Ascending aorta (tissue), 2 donors: ENCODE measurements at regions not wholly inside any gene's neighbourhood (a gene's known extent, or its start where the extent isn't known, plus 50 kb on each side); places are given as distances from the start of the nearest gene placed in this dataset.

Source experiments
- DNase-seq, 2 donors: peaks; one replicate each; pipeline ENCODE4 v3.0.0-alpha.2; 2019; ENCODE audit warnings: low spot score in 2 of 2
- H3K27ac ChIP-seq, 2 donors: fragments of 200-600 bp; sonication (generic); one replicate each; pipeline ENCODE4 v1.5.1; 2016 to 2017; ENCODE audit warnings: mild to moderate bottlenecking in 1 of 2
- H3K27me3 ChIP-seq: fragments of 200-600 bp; sonication (generic); one replicate; pipeline ENCODE4 v1.5.1; 2017
- H3K36me3 ChIP-seq, 2 donors: fragments of 200-600 bp; sonication (generic); one replicate each; pipeline ENCODE4 v1.5.1; 2016
- H3K4me1 ChIP-seq, 2 donors: fragments of 200-600 bp; sonication (generic); one replicate each; pipeline ENCODE4 v1.5.1; 2016 to 2017; ENCODE audit warnings: mild to moderate bottlenecking in 1 of 2
- H3K4me3 ChIP-seq, 2 donors: fragments of 200-600 bp; sonication (generic); one replicate each; pipeline ENCODE4 v1.5.1; 2016 to 2017; ENCODE audit warnings: mild to moderate bottlenecking in 1 of 2
- H3K9me3 ChIP-seq, 2 donors: fragments of 200-600 bp; sonication (generic); one replicate each; pipeline ENCODE4 v1.5.1; 2016
- intact Hi-C: fragments of 100-400 bp; cut with DNase I; formaldehyde crosslinking; loops from one replicate; pipeline ENCODE4 v1.15.1; 2023
- TF ChIP-seq, protein P1 (sequence below), 3 experiments: fragments of 200-600 bp in 2 of 3; fragments of 450-650 bp in 1 of 3; sonication (generic) in 2 of 3; IDR thresholded peaks; one replicate each; pipeline ENCODE4 v1.5.1; 2016 to 2019; ENCODE audit warnings: antibody characterized with exemption in 3 of 3, mild to moderate bottlenecking in 1 of 3, moderate library complexity in 1 of 3

- H3K27ac ChIP-seq, result no peak overlapping the region
- no peak overlapping the region for H3K4me3 ChIP-seq
- H3K9me3 ChIP-seq, result no peaks in the 10 kb centered on the region
- DNase-seq, result no peak
- H3K27me3 ChIP-seq, result no peaks in the 10 kb centered on the region
- TF ChIP-seq, protein P1, sequence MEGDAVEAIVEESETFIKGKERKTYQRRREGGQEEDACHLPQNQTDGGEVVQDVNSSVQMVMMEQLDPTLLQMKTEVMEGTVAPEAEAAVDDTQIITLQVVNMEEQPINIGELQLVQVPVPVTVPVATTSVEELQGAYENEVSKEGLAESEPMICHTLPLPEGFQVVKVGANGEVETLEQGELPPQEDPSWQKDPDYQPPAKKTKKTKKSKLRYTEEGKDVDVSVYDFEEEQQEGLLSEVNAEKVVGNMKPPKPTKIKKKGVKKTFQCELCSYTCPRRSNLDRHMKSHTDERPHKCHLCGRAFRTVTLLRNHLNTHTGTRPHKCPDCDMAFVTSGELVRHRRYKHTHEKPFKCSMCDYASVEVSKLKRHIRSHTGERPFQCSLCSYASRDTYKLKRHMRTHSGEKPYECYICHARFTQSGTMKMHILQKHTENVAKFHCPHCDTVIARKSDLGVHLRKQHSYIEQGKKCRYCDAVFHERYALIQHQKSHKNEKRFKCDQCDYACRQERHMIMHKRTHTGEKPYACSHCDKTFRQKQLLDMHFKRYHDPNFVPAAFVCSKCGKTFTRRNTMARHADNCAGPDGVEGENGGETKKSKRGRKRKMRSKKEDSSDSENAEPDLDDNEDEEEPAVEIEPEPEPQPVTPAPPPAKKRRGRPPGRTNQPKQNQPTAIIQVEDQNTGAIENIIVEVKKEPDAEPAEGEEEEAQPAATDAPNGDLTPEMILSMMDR (IDR thresholded peaks at IDR 0.05), result no peak
- intact Hi-C loops, result no loop called here
- no peaks in the 10 kb centered on the region for H3K36me3 ChIP-seq
- peaks cover 0 to 6% of the 10 kb centered on the region in 2 donors for H3K4me1 ChIP-seq
These were observed 668.7 kb downstream of the BRD1 start for GRCh38 chr22:49158741-49159564.

- TF ChIP-seq, protein P1 (IDR thresholded peaks at IDR 0.05), result no peak
- DNase-seq, result no peak
- Histone ChIP-seq H3K27ac (no peak overlapping the region), H3K9me3 (no peaks in the 10 kb centered on the region), H3K4me3 (no peak overlapping the region), H3K36me3 (no peaks in the 10 kb centered on the region), H3K27me3 (no peaks in the 10 kb centered on the region), H3K4me1 (peaks cover 0 to 6% of the 10 kb centered on the region in 2 donors)
- intact Hi-C loops, result no loop called here
These were observed 669.9 kb downstream of the BRD1 start for GRCh38 chr22:49157529-49158339.

GRCh38 chr22:49156662-49157285 lies 670.9 kb downstream of the BRD1 start:
- intact Hi-C loops, result no loop called here
- H3K4me1 ChIP-seq, result peaks cover 0 to 6% of the 10 kb centered on the region in 2 donors
- no peak overlapping the region for H3K27ac ChIP-seq
- H3K9me3 ChIP-seq, result no peaks in the 10 kb centered on the region
- TF ChIP-seq, protein P1 (IDR thresholded peaks at IDR 0.05), result no peak
- H3K36me3 ChIP-seq, result no peaks in the 10 kb centered on the region
- DNase-seq, result no peak
- H3K4me3 ChIP-seq, result no peak overlapping the region
- H3K27me3 ChIP-seq, result no peaks in the 10 kb centered on the region

- no peaks in the 10 kb centered on the region for H3K36me3 ChIP-seq
- H3K9me3 ChIP-seq, result no peaks in the 10 kb centered on the region
- intact Hi-C loops, result no loop called here
- DNase-seq, result no peak
- TF ChIP-seq, protein P1 (IDR thresholded peaks at IDR 0.05), result no peak
- H3K4me1 ChIP-seq, result peaks cover 0 to 6% of the 10 kb centered on the region in 2 donors
- H3K27me3 ChIP-seq, result no peaks in the 10 kb centered on the region
- no peak overlapping the region for H3K27ac ChIP-seq
- H3K4me3 ChIP-seq, result no peak overlapping the region
These were observed 671.7 kb downstream of the BRD1 start for GRCh38 chr22:49155770-49156580.
